HG03039 (cell line): ENCODE measurements at regions not wholly inside any gene's neighbourhood (a gene's known extent, or its start where the extent isn't known, plus 50 kb on each side); places are given as distances from the start of the nearest gene placed in this dataset.

Experiments
- ATAC-seq: cut with Tn5 transposase; IDR thresholded peaks from one replicate; pipeline ENCODE4 v1.9.1; 2021; ENCODE audit warnings: mild to moderate bottlenecking, moderate library complexity; ENCODE audit not compliant: unreplicated experiment

GRCh38 chr15:47383102-47383501, 334.2 kb upstream of the SEMA6D start:
- ATAC-seq, result no peak

GRCh38 chr15:47383801-47384200, 333.5 kb upstream of the SEMA6D start:
- no peak for ATAC-seq

GRCh38 chr15:47384341-47384740, 333.0 kb upstream of the SEMA6D start:
- ATAC-seq, result no peak

- no peak for ATAC-seq
These were observed 332.5 kb upstream of the SEMA6D start for GRCh38 chr15:47384776-47385175.

GRCh38 chr15:47386459-47386858, 330.8 kb upstream of the SEMA6D start:
- ATAC-seq, result no peak

- no peak for ATAC-seq
These were observed 329.0 kb upstream of the SEMA6D start for GRCh38 chr15:47388299-47388698.

- ATAC-seq, result no peak
These were observed 327.0 kb upstream of the SEMA6D start for GRCh38 chr15:47390208-47390765.

GRCh38 chr15:47394286-47394809, 323.0 kb upstream of the SEMA6D start:
- ATAC-seq, result no peak

- no peak for ATAC-seq
These were observed 322.2 kb upstream of the SEMA6D start for GRCh38 chr15:47395076-47395475.

- no peak for ATAC-seq
These were observed 319.6 kb upstream of the SEMA6D start for GRCh38 chr15:47397655-47398054.

GRCh38 chr15:47398132-47398531, 319.2 kb upstream of the SEMA6D start:
- ATAC-seq, result no peak

GRCh38 chr15:47398594-47398993, 318.7 kb upstream of the SEMA6D start:
- ATAC-seq, result no peak

GRCh38 chr15:47399100-47399499, 318.2 kb upstream of the SEMA6D start:
- no peak for ATAC-seq

GRCh38 chr15:47400603-47401002, 316.7 kb upstream of the SEMA6D start:
- ATAC-seq, result no peak

- no peak for ATAC-seq
These were observed 315.9 kb upstream of the SEMA6D start for GRCh38 chr15:47401427-47401826.

- ATAC-seq, result no peak
These were observed 314.5 kb upstream of the SEMA6D start for GRCh38 chr15:47402829-47403228.

- no peak for ATAC-seq
These were observed 312.4 kb upstream of the SEMA6D start for GRCh38 chr15:47404877-47405276.

GRCh38 chr15:47405365-47406162, 311.7 kb upstream of the SEMA6D start:
- ATAC-seq, result no peak

GRCh38 chr15:47407692-47408091, 309.6 kb upstream of the SEMA6D start:
- no peak for ATAC-seq

- no peak for ATAC-seq
These were observed 308.3 kb upstream of the SEMA6D start for GRCh38 chr15:47409038-47409437.

GRCh38 chr15:47409600-47409999, 307.7 kb upstream of the SEMA6D start:
- no peak for ATAC-seq

GRCh38 chr15:47410247-47410646, 307.1 kb upstream of the SEMA6D start:
- no peak for ATAC-seq
